ENCODE measurements at regions not wholly inside any gene's neighbourhood (a gene's known extent, or its start where the extent isn't known, plus 50 kb on each side); places are given as distances from the start of the nearest gene placed in this dataset.
"Not testable (repeated sequence)": the region's sequence is repeated elsewhere in the genome, so short reads cannot be mapped to it uniquely, and the experiment has no call there.

DNA sequence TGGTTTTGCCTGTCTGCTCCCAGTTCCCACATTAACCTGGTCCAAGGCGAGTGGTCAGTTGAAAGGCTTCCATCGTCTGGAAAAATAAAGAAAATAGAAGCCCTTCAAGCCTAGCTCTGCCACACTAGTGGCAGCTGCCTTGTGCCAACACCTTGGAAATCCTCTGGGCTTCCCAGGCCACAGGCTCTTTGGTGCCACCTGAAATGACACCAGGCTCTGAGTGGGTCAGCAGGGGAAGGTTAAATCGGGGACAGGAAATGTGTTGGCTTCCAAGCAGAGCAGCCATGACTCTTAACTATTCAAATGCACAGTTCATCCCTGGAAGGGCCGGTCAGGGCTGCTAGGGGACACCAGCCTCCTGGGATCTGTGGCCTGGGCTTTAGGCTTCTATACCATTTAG, 558.7 kb downstream of the MATN1 start:
- DNase-seq: no peak

GRCh38 chr1:30162565-30162964, 560.8 kb downstream of the MATN1 start:
- no peak for DNase-seq

DNA sequence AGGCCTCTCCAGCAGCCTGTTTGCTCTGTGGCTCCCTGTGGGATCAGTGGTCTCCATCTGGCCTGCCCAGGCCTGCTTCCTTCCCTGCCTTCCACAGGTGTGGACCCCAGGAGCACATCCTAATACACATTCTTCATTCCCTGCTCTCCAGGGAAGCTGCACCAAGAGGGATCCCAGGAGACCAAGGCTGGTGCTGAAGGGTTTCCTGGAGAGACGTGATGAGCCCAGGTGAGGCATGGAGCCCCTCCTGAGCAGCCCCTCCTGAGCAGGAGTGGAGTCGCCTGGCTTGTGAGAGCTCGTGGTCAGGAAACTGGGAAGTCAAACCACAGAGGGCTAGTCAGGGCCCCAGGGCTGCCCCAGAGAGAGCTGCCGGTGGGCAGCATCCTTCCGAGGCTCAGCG, 561.4 kb downstream of the MATN1 start:
- DNase-seq: no peak

- no peak for DNase-seq
Observed at GRCh38 chr1:30160999-30161689, 562.2 kb downstream of the MATN1 start.

DNA sequence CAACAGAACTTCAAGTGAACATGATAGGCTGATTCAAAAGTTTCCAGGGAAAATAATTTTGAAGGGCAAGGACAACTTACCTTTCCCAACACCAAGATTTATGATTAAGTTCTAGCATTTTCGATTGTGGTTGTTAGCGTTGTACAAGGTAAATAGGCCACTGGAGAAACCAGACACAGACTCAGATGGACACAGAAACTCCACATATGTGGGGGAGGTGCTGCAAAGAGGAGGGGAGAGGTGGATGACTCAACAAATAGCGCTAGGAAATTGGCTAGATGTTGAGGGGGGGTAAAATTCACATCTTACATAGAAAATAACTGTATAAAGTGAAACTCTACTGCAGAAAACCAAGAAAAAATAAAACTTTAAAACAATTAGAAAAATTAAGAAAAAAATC, 564.4 kb downstream of the MATN1 start:
- no peak for DNase-seq

GRCh38 chr1:30155698-30156097, 567.7 kb downstream of the MATN1 start:
- not testable (repeated sequence) for DNase-seq

GRCh38 chr1:30155253-30155652, 568.1 kb downstream of the MATN1 start:
- DNase-seq: not testable (repeated sequence)

DNA sequence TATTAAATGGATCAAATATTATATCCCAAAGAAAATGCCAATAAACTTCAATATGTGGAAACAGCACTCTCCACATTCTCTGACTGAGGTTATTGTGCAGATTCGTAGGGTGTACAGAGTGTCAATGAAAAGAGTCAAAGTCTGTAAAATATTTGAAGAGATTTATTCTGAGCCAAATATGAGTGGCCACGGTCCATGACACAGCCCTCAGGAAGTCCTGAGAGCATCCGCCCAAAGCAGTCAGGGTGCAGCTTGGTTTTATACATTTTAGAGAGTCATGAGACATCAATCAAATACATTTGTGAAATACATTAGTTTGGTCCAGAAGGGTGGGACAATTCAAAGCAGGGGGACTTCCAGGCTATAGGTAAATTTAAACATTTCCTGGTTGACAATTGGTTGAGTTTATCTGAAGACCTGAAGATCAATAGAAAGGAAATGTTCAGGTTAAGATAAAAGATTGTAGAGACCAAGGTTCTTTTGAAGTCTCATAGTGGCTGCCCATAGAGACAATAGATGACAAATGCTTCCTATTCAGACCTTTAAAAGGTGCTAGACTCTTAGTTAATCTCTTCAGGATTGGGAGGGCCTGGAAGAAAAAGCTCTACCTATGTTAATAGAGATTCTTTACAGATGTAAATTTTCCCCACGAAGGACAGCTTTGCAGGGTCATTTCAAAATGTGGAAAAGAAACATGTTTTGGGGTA, 569.5 kb downstream of the MATN1 start:
- DNase-seq: no peak

- DNase-seq: no peak
Observed at GRCh38 chr1:30151826-30152225, 571.6 kb downstream of the MATN1 start.

GRCh38 chr1:30151119-30151518, 572.3 kb downstream of the MATN1 start:
- no peak for DNase-seq

- no peak for DNase-seq
Observed at GRCh38 chr1:30149226-30149625, 574.2 kb downstream of the MATN1 start.

GRCh38 chr1:30148676-30149075, 574.7 kb downstream of the MATN1 start:
- no peak for DNase-seq

GRCh38 chr1:30147188-30147587, 576.2 kb downstream of the MATN1 start:
- DNase-seq: no peak

DNA sequence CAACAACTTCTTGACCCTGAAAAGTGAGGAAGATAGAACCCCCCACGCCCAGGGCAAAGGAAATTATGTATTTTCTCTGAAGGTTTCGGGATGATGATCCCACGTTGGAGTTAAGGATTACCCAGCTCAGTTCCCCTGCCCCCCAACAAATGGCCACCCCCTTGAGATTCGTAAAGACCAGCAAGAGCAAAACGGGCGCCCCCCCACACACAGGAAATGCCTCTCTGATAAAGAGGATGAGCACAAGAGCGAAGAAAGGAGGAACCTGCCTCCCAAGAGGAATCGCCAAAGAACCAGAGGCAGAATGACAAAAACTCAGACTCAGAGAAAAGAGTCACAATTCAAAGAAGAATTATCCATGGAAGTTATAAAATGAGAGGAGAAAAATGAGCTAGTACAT, 576.9 kb downstream of the MATN1 start:
- DNase-seq: no peak

DNA sequence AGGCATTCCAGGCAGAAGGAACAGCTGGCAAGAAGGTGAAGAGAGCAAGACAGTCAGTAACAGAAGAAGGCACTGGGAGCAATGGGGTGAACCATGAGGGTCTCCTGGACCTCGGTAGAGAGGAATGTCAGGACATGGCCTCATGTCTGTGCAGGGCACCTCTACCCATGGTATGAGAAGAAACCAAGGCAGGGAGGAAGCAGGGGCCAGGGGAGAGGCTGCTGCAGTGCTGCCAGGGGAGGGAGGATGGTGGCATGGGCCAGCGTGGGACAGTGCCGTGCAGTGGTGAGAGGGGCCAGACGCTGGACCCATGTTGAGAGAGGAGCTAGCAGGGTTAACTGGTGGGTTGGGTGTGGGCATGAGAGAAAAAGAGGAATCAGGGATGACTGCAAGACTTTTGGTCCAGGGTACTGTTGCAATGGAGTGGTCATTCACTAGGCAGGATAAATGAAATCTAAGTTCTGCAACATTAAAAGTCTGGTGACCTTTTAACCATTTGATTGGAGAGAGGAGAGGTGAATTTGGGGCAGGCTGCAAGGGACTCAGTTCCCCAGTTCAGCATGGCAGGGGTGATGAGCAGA, 577.6 kb downstream of the MATN1 start:
- no peak for DNase-seq

- no peak for DNase-seq
Observed at GRCh38 chr1:30144831-30145230, 578.6 kb downstream of the MATN1 start.

DNA sequence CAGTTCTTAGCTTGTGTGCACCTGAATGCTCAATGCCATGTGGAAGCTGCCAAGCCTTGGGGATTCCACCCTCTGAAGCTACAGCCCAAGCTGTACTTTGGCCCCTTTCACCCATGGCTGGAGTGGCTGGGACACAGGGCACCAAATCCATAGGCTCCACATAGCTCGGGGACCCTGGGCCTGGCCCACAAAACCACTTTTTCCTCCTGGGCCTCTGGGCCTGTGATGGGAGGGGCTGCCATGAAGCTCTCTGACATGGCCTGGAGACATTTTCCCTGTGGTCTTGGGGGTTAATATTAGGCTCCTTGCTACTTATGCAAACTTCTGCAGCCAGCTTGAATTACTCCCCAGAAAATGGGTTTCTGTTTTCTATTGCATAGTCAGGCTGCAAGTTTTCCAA, 579.9 kb downstream of the MATN1 start:
- DNase-seq: no peak

DNA sequence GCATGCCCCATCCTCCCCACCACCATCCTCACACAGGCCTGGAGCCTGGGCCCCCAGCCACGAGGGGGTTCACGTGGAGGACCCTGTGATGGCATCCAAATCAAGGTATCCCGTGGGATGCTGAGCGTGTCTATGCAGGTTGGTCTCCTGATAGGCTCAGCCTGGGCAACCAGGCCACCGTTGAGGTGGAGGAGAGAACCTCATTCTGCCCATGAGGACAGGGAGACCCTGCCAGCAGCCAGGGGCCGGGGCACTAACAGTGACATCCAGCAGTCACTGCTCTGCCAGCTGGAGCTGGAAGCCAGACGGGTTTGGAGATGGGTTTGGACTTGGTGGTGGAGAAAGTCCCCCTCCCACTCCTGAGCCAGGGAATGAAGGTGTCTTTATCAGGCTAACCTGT, 582.8 kb downstream of the MATN1 start:
- DNase-seq: no peak

DNA sequence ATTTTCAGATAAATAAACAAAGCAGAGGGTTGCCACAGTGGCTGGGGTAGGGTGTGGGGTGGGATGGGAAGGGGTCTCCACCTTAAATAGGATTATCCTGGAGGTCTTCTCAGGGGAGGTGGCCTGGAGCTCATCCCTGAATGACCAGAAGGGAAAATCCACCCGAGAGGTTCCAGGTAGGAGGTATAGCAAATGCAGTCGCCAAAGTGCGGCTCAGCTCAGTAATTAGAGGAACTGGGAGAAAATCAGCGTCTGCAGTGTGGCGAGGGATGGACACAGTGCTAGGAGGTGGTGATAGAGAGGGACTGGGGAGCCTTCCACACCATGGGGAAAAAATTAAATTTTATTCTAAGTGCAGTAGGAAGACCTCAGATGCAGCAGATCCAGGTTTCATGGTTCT, 584.5 kb downstream of the MATN1 start:
- no peak for DNase-seq

DNA sequence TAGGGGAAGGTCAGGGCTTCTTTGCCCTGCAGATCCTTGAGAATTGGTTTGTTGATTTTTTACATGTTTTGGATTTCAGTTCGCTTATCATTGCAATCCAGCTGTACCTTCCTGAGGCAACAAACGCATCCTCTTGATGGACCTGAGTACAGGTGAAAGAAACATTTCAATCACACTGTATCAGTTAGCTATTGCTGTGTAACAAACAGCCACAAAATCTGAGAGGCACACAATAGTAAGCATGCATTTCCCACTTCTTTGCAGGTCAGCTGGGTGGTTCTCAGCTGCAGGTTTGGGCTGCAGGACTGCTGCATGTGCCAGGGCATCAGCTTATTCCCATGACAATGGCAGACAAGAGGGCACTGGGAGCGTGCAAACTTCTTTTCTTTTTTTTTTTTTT, 586.4 kb downstream of the MATN1 start:
- DNase-seq: no peak

GRCh38 chr1:30135698-30136097, 587.7 kb downstream of the MATN1 start:
- DNase-seq: no peak

- DNase-seq: no peak
Observed at GRCh38 chr1:30134466-30135217, 588.7 kb downstream of the MATN1 start.

DNA sequence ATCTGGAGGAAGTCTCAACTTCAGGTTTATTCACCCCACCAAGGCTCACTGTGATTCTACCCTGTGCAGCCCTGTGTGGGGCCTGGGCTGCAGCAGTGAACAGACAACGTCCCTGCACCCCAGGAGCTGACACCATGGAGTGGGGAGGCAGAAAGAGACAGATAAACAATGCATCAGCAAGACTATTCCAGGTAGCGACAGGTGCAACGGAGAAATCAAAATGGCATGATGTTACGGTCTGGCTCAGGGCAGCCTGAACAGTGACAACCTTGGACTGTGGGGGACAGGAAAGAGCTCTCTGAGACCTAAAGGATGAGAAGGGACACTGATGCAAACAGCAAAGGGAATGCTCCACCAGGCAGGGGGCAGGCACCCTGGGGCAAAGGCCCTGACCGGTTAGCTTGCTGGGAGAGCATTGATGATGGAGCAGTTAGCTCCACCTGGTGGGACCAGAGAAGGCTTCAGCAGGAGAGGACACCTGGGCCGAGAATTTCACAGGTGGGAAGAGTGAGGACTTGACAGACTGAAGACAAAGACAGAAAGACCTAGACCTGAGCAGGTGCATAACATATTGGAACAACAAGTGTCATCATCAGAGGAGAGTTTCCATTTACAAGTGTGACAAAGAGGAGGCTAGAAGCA, 589.9 kb downstream of the MATN1 start:
- no peak for DNase-seq
